Glutamatergic neuron (in vitro differentiated cells): ENCODE measurements at regions not wholly inside any gene's neighbourhood (a gene's known extent, or its start where the extent isn't known, plus 50 kb on each side); places are given as distances from the start of the nearest gene placed in this dataset.
"Not testable (repeated sequence)": the region's sequence is repeated elsewhere in the genome, so short reads cannot be mapped to it uniquely, and the experiment has no call there.

ENCODE experiments used
- DNase-seq: peaks from one replicate; pipeline ENCODE4 v3.0.0; 2022
- H3K27ac Mint-ChIP-seq: one replicate; pipeline ENCODE4 v1.8.0; 2020; ENCODE audit warnings: mild to moderate bottlenecking, mixed read lengths, inconsistent platforms; ENCODE audit not compliant: unreplicated experiment
- H3K27me3 Mint-ChIP-seq: one replicate; pipeline ENCODE4 v1.8.0; 2020; ENCODE audit warnings: mild to moderate bottlenecking, moderate library complexity, mixed read lengths, inconsistent platforms; ENCODE audit not compliant: unreplicated experiment
- H3K36me3 Mint-ChIP-seq: one replicate; pipeline ENCODE4 v1.8.0; 2020; ENCODE audit warnings: mild to moderate bottlenecking, mixed read lengths, inconsistent platforms; ENCODE audit not compliant: unreplicated experiment
- H3K4me1 Mint-ChIP-seq: one replicate; pipeline ENCODE4 v1.8.0; 2020; ENCODE audit warnings: mild to moderate bottlenecking, low read depth, mixed read lengths, inconsistent platforms; ENCODE audit not compliant: unreplicated experiment
- H3K4me3 Mint-ChIP-seq: one replicate; pipeline ENCODE4 v1.8.0; 2020; ENCODE audit warnings: mild to moderate bottlenecking, mixed read lengths, inconsistent platforms; ENCODE audit not compliant: unreplicated experiment
- H3K9me3 Mint-ChIP-seq: one replicate; pipeline ENCODE4 v1.8.0; 2020; ENCODE audit warnings: mild to moderate bottlenecking, moderate library complexity, mixed read lengths, inconsistent platforms; ENCODE audit not compliant: unreplicated experiment
- CTCF ChIP-seq: fragments of 200-600 bp; sonication (generic); IDR thresholded peaks from one replicate; pipeline ENCODE4 v1.5.0; 2021; ENCODE audit not compliant: partially characterized antibody, unreplicated experiment

GRCh38 chr1:165112260-165112659 lies 244.3 kb downstream of the LMX1A start:
- H3K36me3 Mint-ChIP-seq = no peaks in the 10 kb centered on the region
- H3K9me3 Mint-ChIP-seq = no peaks in the 10 kb centered on the region
- no peaks in the 10 kb centered on the region for H3K4me1 Mint-ChIP-seq
- H3K27me3 Mint-ChIP-seq = peaks cover 8% of the 10 kb centered on the region
- no peak for TF ChIP-seq CTCF
- no peak for DNase-seq
- no peak overlapping the region for H3K27ac Mint-ChIP-seq
- H3K4me3 Mint-ChIP-seq = no peak overlapping the region

GRCh38 chr1:165109013-165109412 lies 247.5 kb downstream of the LMX1A start:
- Mint-ChIP-seq H3K4me3 (no peak overlapping the region), H3K27ac (no peak overlapping the region), H3K9me3 (no peaks in the 10 kb centered on the region), H3K27me3 (no peaks in the 10 kb centered on the region), H3K36me3 (no peaks in the 10 kb centered on the region), H3K4me1 (no peaks in the 10 kb centered on the region)
- no peak for DNase-seq
- TF ChIP-seq CTCF = no peak

- H3K4me1 Mint-ChIP-seq, H3K9me3 Mint-ChIP-seq, H3K4me3 Mint-ChIP-seq, DNase-seq, H3K27me3 Mint-ChIP-seq, H3K27ac Mint-ChIP-seq: not testable (repeated sequence)
- peaks cover 22% of the 10 kb centered on the region for H3K36me3 Mint-ChIP-seq
These were observed 263.9 kb downstream of the LMX1A start for GRCh38 chr1:165092542-165093162.

GRCh38 chr1:165080253-165080896 lies 276.1 kb downstream of the LMX1A start:
- H3K9me3 Mint-ChIP-seq = peaks cover 17% of the 10 kb centered on the region
- DNase-seq = no peak
- H3K4me1 Mint-ChIP-seq = peaks cover 10% of the 10 kb centered on the region
- H3K4me3 Mint-ChIP-seq = no peak overlapping the region
- H3K36me3 Mint-ChIP-seq = peaks cover 15% of the 10 kb centered on the region
- no peak for TF ChIP-seq CTCF
- no peak overlapping the region for H3K27ac Mint-ChIP-seq
- peaks cover 4% of the 10 kb centered on the region for H3K27me3 Mint-ChIP-seq

- Mint-ChIP-seq H3K27ac (no peak overlapping the region), H3K9me3 (peaks cover 11% of the 10 kb centered on the region), H3K36me3 (peaks cover 15% of the 10 kb centered on the region), H3K27me3 (peaks cover 4% of the 10 kb centered on the region), H3K4me3 (no peak overlapping the region), H3K4me1 (peaks cover 14% of the 10 kb centered on the region)
- TF ChIP-seq CTCF = no peak
- DNase-seq = no peak
These were observed 278.1 kb downstream of the LMX1A start for GRCh38 chr1:165078391-165078790.
